ENCODE measurements at regions not wholly inside any gene's neighbourhood (a gene's known extent, or its start where the extent isn't known, plus 50 kb on each side); places are given as distances from the start of the nearest gene placed in this dataset.

- no peak for DNase-seq (ENCODE audit: low read depth, low spot score)
- CTCF ChIA-PET: interaction anchor here (0.7 kb wide), 1 partner anchor 188 kb away, joined by 3 read pairs; no protein-coding TSS in a partner anchor
- no peak for TF ChIP-seq CTCF (IDR thresholded peaks at IDR 0.05; ENCODE audit: insufficient read depth, low read length, missing control alignments)
- POLR2A ChIA-PET: interaction anchor here (0.7 kb wide), 1 partner anchor 16 kb away, joined by 3 read pairs; no protein-coding TSS in a partner anchor
- H3K4me3 ChIP-seq (ENCODE audit: low read depth, low read length): no peak overlapping the region
Measured at GRCh38 chr1:8171751-8172464, 145.8 kb upstream of the ERRFI1 start.

GRCh38 chr1:8170059-8170835 is 144.1 kb upstream of the ERRFI1 start:
- TF ChIP-seq CTCF (IDR thresholded peaks at IDR 0.05; ENCODE audit: insufficient read depth, low read length, missing control alignments): no peak
- DNase-seq (ENCODE audit: low read depth, low spot score): no peak
- CTCF ChIA-PET: interaction anchor here (0.8 kb wide), 1 partner anchor 154 kb away, joined by 5 read pairs; no protein-coding TSS in a partner anchor
- POLR2A ChIA-PET: interaction anchor here (0.6 kb wide), 1 partner anchor 75 kb away, joined by 3 read pairs; no protein-coding TSS in a partner anchor
- no peak overlapping the region for H3K4me3 ChIP-seq (ENCODE audit: low read depth, low read length)

GRCh38 chr1:8169364-8170058 is 143.4 kb upstream of the ERRFI1 start:
- peak; percentile 37 for DNase-seq (ENCODE audit: low read depth, low spot score)
- no peak overlapping the region for H3K4me3 ChIP-seq (ENCODE audit: low read depth, low read length)
- ChIA-PET CTCF (no interaction called here), POLR2A (interaction anchor here (0.6 kb wide), 1 partner anchor 75 kb away, joined by 3 read pairs; no protein-coding TSS in a partner anchor)
- TF ChIP-seq CTCF (IDR thresholded peaks at IDR 0.05; ENCODE audit: insufficient read depth, low read length, missing control alignments): no peak

GRCh38 chr1:8167936-8168335 is 141.8 kb upstream of the ERRFI1 start:
- no peak overlapping the region for H3K4me3 ChIP-seq (ENCODE audit: low read depth, low read length)
- ChIA-PET CTCF (interaction anchor here (1.0 to 1.1 kb wide), 3 partner anchors 30 to 153 kb away, joined by 3 to 5 read pairs (median 4); no protein-coding TSS in a partner anchor), POLR2A (interaction anchor here (0.6 kb wide), 1 partner anchor 101 kb away, joined by 4 read pairs; no protein-coding TSS in a partner anchor)
- DNase-seq (ENCODE audit: low read depth, low spot score): no peak
- no peak for TF ChIP-seq CTCF (IDR thresholded peaks at IDR 0.05; ENCODE audit: insufficient read depth, low read length, missing control alignments)

- no peak overlapping the region for H3K4me3 ChIP-seq (ENCODE audit: low read depth, low read length)
- no peak for DNase-seq (ENCODE audit: low read depth, low spot score)
- no peak for TF ChIP-seq CTCF (IDR thresholded peaks at IDR 0.05; ENCODE audit: insufficient read depth, low read length, missing control alignments)
- POLR2A ChIA-PET: no interaction called here
- CTCF ChIA-PET: interaction anchor here (0.9 to 1.9 kb wide), 4 partner anchors 12 to 136 kb away, joined by 3 to 8 read pairs (median 4); no protein-coding TSS in a partner anchor
Measured at GRCh38 chr1:8166406-8166805, 140.3 kb upstream of the ERRFI1 start.
